SU-DHL-6 (cell line): ENCODE measurements at regions not wholly inside any gene's neighbourhood (a gene's known extent, or its start where the extent isn't known, plus 50 kb on each side); places are given as distances from the start of the nearest gene placed in this dataset.

Source experiments
- EZH2phosphoT487 ChIP-seq: fragments of 200-600 bp; sonication (generic), shearing (Covaris generic); conservative IDR thresholded peaks from 2 replicates; pipeline ENCODE4 v1.6.1; 2018; ENCODE audit warnings: mild to moderate bottlenecking, antibody characterized with exemption, low read length, moderate library complexity, mixed read lengths
- TF ChIP-seq, protein P1 (sequence below): fragments of 200-600 bp; sonication (generic); IDR thresholded peaks from one replicate; pipeline ENCODE4 v1.5.1; 2017; ENCODE audit warnings: antibody characterized with exemption, mild to moderate bottlenecking, low read length, moderate library complexity; ENCODE audit not compliant: insufficient read depth, poor library complexity, severe bottlenecking

DNA sequence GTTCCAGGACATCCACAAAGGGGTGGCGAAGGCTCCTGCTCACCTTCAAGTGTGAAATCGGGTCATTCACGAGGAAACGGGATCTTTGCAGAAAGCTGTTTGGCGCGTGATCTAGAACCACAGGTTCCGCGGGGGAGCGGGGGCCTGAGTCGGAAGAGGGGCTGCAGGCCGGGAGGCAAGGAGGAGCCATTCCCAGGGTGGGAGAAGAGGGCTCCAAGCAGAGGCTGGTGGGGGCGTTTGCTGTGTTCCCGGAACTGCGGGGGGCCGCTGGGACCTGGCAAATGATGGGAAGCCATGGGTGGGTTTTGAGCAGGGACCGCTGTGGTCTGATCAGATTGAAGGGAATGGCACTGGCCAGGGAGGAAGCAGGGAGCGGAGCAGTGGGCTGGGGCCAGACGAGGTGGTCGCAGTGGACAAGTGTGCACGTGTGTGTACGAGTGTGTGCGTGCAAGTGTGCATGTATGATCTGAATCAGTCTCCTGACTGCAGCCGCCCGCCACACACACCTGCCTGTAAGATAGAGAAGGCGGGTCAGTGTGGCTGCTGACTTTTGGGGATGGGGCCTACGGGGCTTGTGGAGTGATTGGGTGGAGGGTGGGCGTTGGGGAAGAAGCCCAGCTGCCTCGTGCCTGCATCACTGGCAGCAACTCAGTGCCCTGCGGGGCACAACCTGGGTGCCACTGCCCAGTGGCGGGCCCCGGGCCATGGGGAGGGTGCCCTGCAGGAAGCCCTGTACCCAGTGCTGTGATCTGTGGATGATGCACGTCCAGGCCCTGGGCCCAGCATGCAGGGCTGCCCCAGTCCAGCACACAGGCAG, 141.9 kb downstream of the KIF26A start:
- TF ChIP-seq, protein P1, sequence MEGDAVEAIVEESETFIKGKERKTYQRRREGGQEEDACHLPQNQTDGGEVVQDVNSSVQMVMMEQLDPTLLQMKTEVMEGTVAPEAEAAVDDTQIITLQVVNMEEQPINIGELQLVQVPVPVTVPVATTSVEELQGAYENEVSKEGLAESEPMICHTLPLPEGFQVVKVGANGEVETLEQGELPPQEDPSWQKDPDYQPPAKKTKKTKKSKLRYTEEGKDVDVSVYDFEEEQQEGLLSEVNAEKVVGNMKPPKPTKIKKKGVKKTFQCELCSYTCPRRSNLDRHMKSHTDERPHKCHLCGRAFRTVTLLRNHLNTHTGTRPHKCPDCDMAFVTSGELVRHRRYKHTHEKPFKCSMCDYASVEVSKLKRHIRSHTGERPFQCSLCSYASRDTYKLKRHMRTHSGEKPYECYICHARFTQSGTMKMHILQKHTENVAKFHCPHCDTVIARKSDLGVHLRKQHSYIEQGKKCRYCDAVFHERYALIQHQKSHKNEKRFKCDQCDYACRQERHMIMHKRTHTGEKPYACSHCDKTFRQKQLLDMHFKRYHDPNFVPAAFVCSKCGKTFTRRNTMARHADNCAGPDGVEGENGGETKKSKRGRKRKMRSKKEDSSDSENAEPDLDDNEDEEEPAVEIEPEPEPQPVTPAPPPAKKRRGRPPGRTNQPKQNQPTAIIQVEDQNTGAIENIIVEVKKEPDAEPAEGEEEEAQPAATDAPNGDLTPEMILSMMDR: no peak
- no peak for TF ChIP-seq EZH2phosphoT487
